OCI-LY1 (cell line): ENCODE measurements at regions not wholly inside any gene's neighbourhood (a gene's known extent, or its start where the extent isn't known, plus 50 kb on each side); places are given as distances from the start of the nearest gene placed in this dataset.

Experiments
- EZH2 ChIP-seq: fragments of 200-600 bp; sonication (generic), shearing (Covaris generic); IDR thresholded peaks from 2 replicates; pipeline ENCODE4 v1.8.0; 2017; ENCODE audit warnings: borderline replicate concordance, mixed run types, mild to moderate bottlenecking, antibody characterized with exemption, low read length, moderate library complexity, mixed read lengths
- TF ChIP-seq, protein P1 (sequence below): fragments of 200-600 bp; sonication (generic), shearing (Covaris generic); IDR thresholded peaks from 2 replicates; pipeline ENCODE4 v1.5.1; 2017; ENCODE audit warnings: mild to moderate bottlenecking, antibody characterized with exemption, low read length, moderate library complexity, mixed read lengths

DNA sequence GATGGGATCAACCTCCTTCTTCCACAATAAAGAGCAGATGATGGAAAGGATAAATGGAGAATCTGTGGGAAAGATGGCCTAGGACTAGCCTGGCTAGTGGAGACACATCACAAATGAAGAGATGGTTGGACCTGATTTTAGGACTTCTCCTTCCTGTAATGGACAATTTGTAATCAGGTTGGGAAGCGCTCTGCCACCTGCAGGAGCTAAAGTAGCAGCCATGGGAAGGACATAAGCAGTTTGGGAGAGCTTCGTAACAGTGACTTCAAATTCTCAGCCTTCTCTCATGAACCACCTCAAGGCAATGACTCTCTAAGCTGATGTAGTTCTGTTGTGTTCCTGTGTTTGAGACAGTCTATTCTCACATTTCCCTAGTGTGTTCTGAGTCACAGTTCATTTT lies 137.9 kb upstream of the BMP2 start:
- TF ChIP-seq, protein P1, sequence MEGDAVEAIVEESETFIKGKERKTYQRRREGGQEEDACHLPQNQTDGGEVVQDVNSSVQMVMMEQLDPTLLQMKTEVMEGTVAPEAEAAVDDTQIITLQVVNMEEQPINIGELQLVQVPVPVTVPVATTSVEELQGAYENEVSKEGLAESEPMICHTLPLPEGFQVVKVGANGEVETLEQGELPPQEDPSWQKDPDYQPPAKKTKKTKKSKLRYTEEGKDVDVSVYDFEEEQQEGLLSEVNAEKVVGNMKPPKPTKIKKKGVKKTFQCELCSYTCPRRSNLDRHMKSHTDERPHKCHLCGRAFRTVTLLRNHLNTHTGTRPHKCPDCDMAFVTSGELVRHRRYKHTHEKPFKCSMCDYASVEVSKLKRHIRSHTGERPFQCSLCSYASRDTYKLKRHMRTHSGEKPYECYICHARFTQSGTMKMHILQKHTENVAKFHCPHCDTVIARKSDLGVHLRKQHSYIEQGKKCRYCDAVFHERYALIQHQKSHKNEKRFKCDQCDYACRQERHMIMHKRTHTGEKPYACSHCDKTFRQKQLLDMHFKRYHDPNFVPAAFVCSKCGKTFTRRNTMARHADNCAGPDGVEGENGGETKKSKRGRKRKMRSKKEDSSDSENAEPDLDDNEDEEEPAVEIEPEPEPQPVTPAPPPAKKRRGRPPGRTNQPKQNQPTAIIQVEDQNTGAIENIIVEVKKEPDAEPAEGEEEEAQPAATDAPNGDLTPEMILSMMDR = no peak
- no peak for TF ChIP-seq EZH2
